Chondrocyte (in vitro differentiated cells): ENCODE measurements at regions not wholly inside any gene's neighbourhood (a gene's known extent, or its start where the extent isn't known, plus 50 kb on each side); places are given as distances from the start of the nearest gene placed in this dataset.

Experiments used
- DNase-seq: peaks from one replicate; pipeline ENCODE4 v3.0.0; 2021; ENCODE audit warnings: mixed read lengths, low spot score
- H3K27ac Mint-ChIP-seq: one replicate; pipeline ENCODE4 v1.8.0; 2021; ENCODE audit warnings: mild to moderate bottlenecking, moderate library complexity, mixed read lengths; ENCODE audit not compliant: unreplicated experiment
- H3K27me3 Mint-ChIP-seq: 2 replicates; pipeline ENCODE4 v1.8.0; 2021; ENCODE audit warnings: low read depth, mixed read lengths
- H3K36me3 Mint-ChIP-seq: 2 replicates; pipeline ENCODE4 v1.8.0; 2021; ENCODE audit warnings: low read depth, mixed read lengths
- H3K4me1 Mint-ChIP-seq: 2 replicates; pipeline ENCODE4 v1.8.0; 2021; ENCODE audit warnings: low read depth, mild to moderate bottlenecking, mixed read lengths
- H3K4me3 Mint-ChIP-seq: one replicate; pipeline ENCODE4 v1.8.0; 2021; ENCODE audit warnings: mild to moderate bottlenecking, moderate library complexity, mixed read lengths; ENCODE audit not compliant: unreplicated experiment
- H3K9me3 Mint-ChIP-seq: 2 replicates; pipeline ENCODE4 v1.8.0; 2021; ENCODE audit warnings: low read depth, mixed read lengths
- CTCF ChIP-seq: fragments of 200-600 bp; sonication (generic); IDR thresholded peaks from 2 replicates; pipeline ENCODE4 v1.5.0; 2021; ENCODE audit warnings: antibody characterized with exemption, mild to moderate bottlenecking, moderate library complexity

- Mint-ChIP-seq H3K27me3 (no peaks in the 10 kb centered on the region), H3K27ac (no peak overlapping the region), H3K4me3 (no peak overlapping the region), H3K4me1 (no peaks in the 10 kb centered on the region), H3K9me3 (peaks cover 20% of the 10 kb centered on the region), H3K36me3 (no peaks in the 10 kb centered on the region)
- no peak for DNase-seq
- no peak for TF ChIP-seq CTCF
Measured at GRCh38 chr9:24413651-24414050, 132.0 kb downstream of the IZUMO3 start.

GRCh38 chr9:24398466-24398865 is 147.2 kb downstream of the IZUMO3 start:
- peaks cover 9% of the 10 kb centered on the region for H3K9me3 Mint-ChIP-seq
- H3K27me3 Mint-ChIP-seq = no peaks in the 10 kb centered on the region
- H3K4me3 Mint-ChIP-seq = no peak overlapping the region
- no peak overlapping the region for H3K27ac Mint-ChIP-seq
- TF ChIP-seq CTCF = no peak
- H3K4me1 Mint-ChIP-seq = no peaks in the 10 kb centered on the region
- no peak for DNase-seq
- no peaks in the 10 kb centered on the region for H3K36me3 Mint-ChIP-seq

- no peak for TF ChIP-seq CTCF
- Mint-ChIP-seq H3K4me1 (no peaks in the 10 kb centered on the region), H3K27ac (no peak overlapping the region), H3K27me3 (no peaks in the 10 kb centered on the region), H3K4me3 (no peak overlapping the region), H3K36me3 (no peaks in the 10 kb centered on the region), H3K9me3 (peaks cover 7% of the 10 kb centered on the region)
- DNase-seq = no peak
Measured at GRCh38 chr9:24391095-24391494, 154.6 kb downstream of the IZUMO3 start.

GRCh38 chr9:24385077-24385476 is 160.6 kb downstream of the IZUMO3 start:
- Mint-ChIP-seq H3K4me3 (no peak overlapping the region), H3K27ac (no peak overlapping the region), H3K4me1 (no peaks in the 10 kb centered on the region), H3K36me3 (no peaks in the 10 kb centered on the region), H3K27me3 (no peaks in the 10 kb centered on the region), H3K9me3 (peaks cover 11% of the 10 kb centered on the region)
- TF ChIP-seq CTCF = no peak
- no peak for DNase-seq

GRCh38 chr9:24382566-24382965 is 163.1 kb downstream of the IZUMO3 start:
- Mint-ChIP-seq H3K36me3 (no peaks in the 10 kb centered on the region), H3K27ac (no peak overlapping the region), H3K9me3 (peaks cover 13% of the 10 kb centered on the region), H3K27me3 (no peaks in the 10 kb centered on the region), H3K4me3 (no peak overlapping the region), H3K4me1 (no peaks in the 10 kb centered on the region)
- TF ChIP-seq CTCF = no peak
- no peak for DNase-seq
